ENCODE measurements at regions not wholly inside any gene's neighbourhood (a gene's known extent, or its start where the extent isn't known, plus 50 kb on each side); places are given as distances from the start of the nearest gene placed in this dataset.

DNA sequence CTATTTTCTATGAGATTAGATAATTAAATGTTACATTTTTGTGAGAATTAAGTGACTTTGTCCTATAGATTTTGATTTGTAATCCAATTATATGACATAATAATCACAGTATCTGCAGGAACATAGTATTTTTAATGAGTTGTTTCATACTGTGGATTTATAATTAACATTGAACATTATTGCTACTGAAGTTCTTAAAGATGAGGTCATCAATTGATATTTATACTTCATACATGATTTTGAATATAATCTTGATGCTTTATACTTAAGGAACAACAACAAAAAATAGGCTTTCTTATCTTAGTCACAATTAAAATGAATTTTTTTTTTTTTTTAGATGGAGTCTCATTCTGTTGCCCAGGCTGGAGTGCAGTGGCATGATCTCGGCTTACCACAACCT, 846.6 kb downstream of the SI start:
- TF ChIP-seq CTCF (conservative IDR thresholded peaks at IDR 0.05; ENCODE audit: low read depth), result no peak
- no peak for DNase-seq (ENCODE audit: low spot score)
- H3K27ac ChIP-seq, result no peak overlapping the region
- CTCF ChIA-PET, result no interaction called here
- POLR2A ChIA-PET (ENCODE audit: low non-redundant PET), result no interaction called here

GRCh38 chr3:164230385-164231094, 847.8 kb downstream of the SI start:
- CTCF ChIA-PET, result no interaction called here
- no peak for TF ChIP-seq CTCF (conservative IDR thresholded peaks at IDR 0.05; ENCODE audit: low read depth)
- H3K27ac ChIP-seq, result no peak overlapping the region
- POLR2A ChIA-PET (ENCODE audit: low non-redundant PET), result no interaction called here
- no peak for DNase-seq (ENCODE audit: low spot score)

- POLR2A ChIA-PET (ENCODE audit: low non-redundant PET), result no interaction called here
- no peak for DNase-seq (ENCODE audit: low spot score)
- CTCF ChIA-PET, result interaction anchor here (0.6 to 0.7 kb wide), 2 partner anchors 17 to 21 kb away, joined by 3 to 4 read pairs; no protein-coding TSS in a partner anchor
- no peak overlapping the region for H3K27ac ChIP-seq
- TF ChIP-seq CTCF (conservative IDR thresholded peaks at IDR 0.05; ENCODE audit: low read depth), result no peak
Observed at GRCh38 chr3:164224126-164224525, 854.2 kb downstream of the SI start.

DNA sequence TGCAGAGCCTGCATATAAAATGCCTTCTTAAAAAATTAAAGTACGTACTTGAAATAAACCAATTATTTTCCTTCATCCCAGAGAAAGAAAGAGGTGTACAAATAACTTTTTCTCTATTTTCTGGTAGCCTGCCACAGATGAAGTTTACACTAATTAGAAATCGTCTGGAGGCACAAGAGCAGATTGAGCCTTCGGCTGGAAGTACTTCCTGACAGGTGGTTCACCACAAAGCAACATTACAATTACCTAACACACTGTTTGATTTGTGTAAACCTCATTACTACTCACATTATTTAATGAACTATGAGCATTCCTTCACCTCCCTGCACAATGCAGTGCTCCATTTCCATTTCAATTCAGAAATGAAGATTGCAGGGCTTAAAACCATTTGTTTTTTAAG, 856.1 kb downstream of the SI start:
- no peak for TF ChIP-seq CTCF (conservative IDR thresholded peaks at IDR 0.05; ENCODE audit: low read depth)
- ChIA-PET POLR2A (ENCODE audit: low non-redundant PET) (no interaction called here), CTCF (no interaction called here)
- DNase-seq (ENCODE audit: low spot score), result no peak
- no peak overlapping the region for H3K27ac ChIP-seq

GRCh38 chr3:164221297-164221696, 857.0 kb downstream of the SI start:
- CTCF ChIA-PET, result no interaction called here
- no peak for DNase-seq (ENCODE audit: low spot score)
- no peak for TF ChIP-seq CTCF (conservative IDR thresholded peaks at IDR 0.05; ENCODE audit: low read depth)
- POLR2A ChIA-PET (ENCODE audit: low non-redundant PET), result no interaction called here
- no peak overlapping the region for H3K27ac ChIP-seq

DNA sequence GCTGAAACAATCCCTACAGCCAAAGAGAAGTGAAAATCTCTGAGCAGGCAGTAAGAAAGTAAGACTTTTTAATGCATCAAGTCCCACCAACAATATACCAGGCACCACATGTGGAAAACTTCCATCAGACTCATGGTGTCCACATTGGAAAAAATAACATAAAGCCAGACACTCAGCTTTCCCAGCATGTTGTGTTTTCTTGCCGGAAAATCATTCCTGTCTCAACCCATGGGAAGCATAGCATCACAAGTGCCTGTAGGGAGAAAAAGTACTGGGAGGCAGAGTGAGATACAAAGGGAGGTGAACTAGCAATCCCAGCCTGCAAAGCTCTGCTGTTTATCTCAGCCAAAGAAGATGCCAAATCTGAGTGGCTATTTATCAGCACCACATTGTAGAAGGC, 868.9 kb downstream of the SI start:
- CTCF ChIA-PET, result no interaction called here
- no peak for TF ChIP-seq CTCF (conservative IDR thresholded peaks at IDR 0.05; ENCODE audit: low read depth)
- DNase-seq (ENCODE audit: low spot score), result no peak
- POLR2A ChIA-PET (ENCODE audit: low non-redundant PET), result no interaction called here
- no peak overlapping the region for H3K27ac ChIP-seq
